ENCODE measurements at regions not wholly inside any gene's neighbourhood (a gene's known extent, or its start where the extent isn't known, plus 50 kb on each side); places are given as distances from the start of the nearest gene placed in this dataset.
A peak's percentile ranks its signal among the peaks of the same experiment; 100 is the strongest.

GRCh38 chr10:117875793-117876192 is 170.9 kb downstream of the RAB11FIP2 start (continued):
- no peak for TF ChIP-seq ZBTB48 (tag by site-specific recombination; IDR thresholded peaks at IDR 0.05)
- TF ChIP-seq KLF7 (tag by site-specific recombination; IDR thresholded peaks at IDR 0.05; ENCODE audit: borderline replicate concordance), result no peak
- no peak for TF ChIP-seq ZNF585B (tag by site-specific recombination; IDR thresholded peaks at IDR 0.05)

GRCh38 chr10:117876210-117876609 is 170.5 kb downstream of the RAB11FIP2 start:
- no peaks in the 10 kb centered on the region for H3K4me1 ChIP-seq (ENCODE audit: control insufficient read depth, insufficient read depth, low read length)
- no peaks in the 10 kb centered on the region for H3K36me3 ChIP-seq (ENCODE audit: control insufficient read depth in 2 of 2, insufficient read depth in 1 of 2, low read length in 2 of 2)
- POLR2A ChIA-PET, result interaction anchor here (1.1 kb wide), 1 partner anchor 10 kb away, joined by 3 read pairs; no protein-coding TSS in a partner anchor
- H3K9me3 ChIP-seq (ENCODE audit: control insufficient read depth, insufficient read depth, low read depth, low read length), result no peaks in the 10 kb centered on the region
- TF ChIP-seq ZNF488 (tag by site-specific recombination; IDR thresholded peaks at IDR 0.05), result no peak
- TF ChIP-seq ZNF398 (tag by site-specific recombination; IDR thresholded peaks at IDR 0.05), result no peak
- TF ChIP-seq ZNF114 (tag by site-specific recombination; IDR thresholded peaks at IDR 0.05), result no peak
- no peak for TF ChIP-seq ZNF747 (tag by site-specific recombination; IDR thresholded peaks at IDR 0.05)
- TF ChIP-seq EGR2 (tag by site-specific recombination; IDR thresholded peaks at IDR 0.05; ENCODE audit: low read depth), result no peak
- TF ChIP-seq ZBTB49 (tag by site-specific recombination; IDR thresholded peaks at IDR 0.05; ENCODE audit: low read depth), result no peak
- TF ChIP-seq KLF17 (tag by site-specific recombination; IDR thresholded peaks at IDR 0.05), result no peak
- TF ChIP-seq PRDM1 (tag by site-specific recombination; IDR thresholded peaks at IDR 0.05), result no peak
- TF ChIP-seq ZNF544 (tag by site-specific recombination; IDR thresholded peaks at IDR 0.05), result no peak
- no peak for TF ChIP-seq ZNF664 (tag by site-specific recombination; IDR thresholded peaks at IDR 0.05)
- no peak for TF ChIP-seq ZBTB8A (tag by site-specific recombination; IDR thresholded peaks at IDR 0.05)
- no peak for TF ChIP-seq KLF16 (tag by site-specific recombination; IDR thresholded peaks at IDR 0.05)
- no peak for TF ChIP-seq WT1 (tag by site-specific recombination; IDR thresholded peaks at IDR 0.05)
- H3K4me3 ChIP-seq (ENCODE audit: low read depth, low read length), result no peak overlapping the region
- CTCF ChIA-PET, result interaction anchor here (1.4 kb wide), 1 partner anchor 12 kb away, joined by 4 read pairs; no protein-coding TSS in a partner anchor
- H3K27ac ChIP-seq (ENCODE audit: extremely low read depth, low read depth, low read length), result no peak overlapping the region

- ChIA-PET POLR2A (no interaction called here), CTCF (interaction anchor here (0.6 to 0.7 kb wide), 2 partner anchors 13 to 27 kb away, joined by 3 read pairs; no protein-coding TSS in a partner anchor)
These were observed 168.1 kb downstream of the RAB11FIP2 start for GRCh38 chr10:117878626-117879025.

More at GRCh38 chr10:117878626-117879025, 168.1 kb downstream of the RAB11FIP2 start:
- Histone ChIP-seq H3K27ac (ENCODE audit: extremely low read depth, low read depth, low read length) (no peak overlapping the region), H3K4me1 (ENCODE audit: control insufficient read depth, insufficient read depth, low read length) (no peaks in the 10 kb centered on the region), H3K36me3 (ENCODE audit: control insufficient read depth in 2 of 2, insufficient read depth in 1 of 2, low read length in 2 of 2) (no peaks in the 10 kb centered on the region), H3K9me3 (ENCODE audit: control insufficient read depth, insufficient read depth, low read depth, low read length) (no peaks in the 10 kb centered on the region), H3K4me3 (ENCODE audit: low read depth, low read length) (no peak overlapping the region)
- TF ChIP-seq PRDM2 (tag by site-specific recombination; IDR thresholded peaks at IDR 0.05; ENCODE audit: borderline replicate concordance), result no peak
- TF ChIP-seq SCRT2 (tag by site-specific recombination; IDR thresholded peaks at IDR 0.05), result peak; percentile 60
